Smooth muscle cell (in vitro differentiated cells): ENCODE measurements at regions not wholly inside any gene's neighbourhood (a gene's known extent, or its start where the extent isn't known, plus 50 kb on each side); places are given as distances from the start of the nearest gene placed in this dataset.

Experiments
- DNase-seq: peaks from one replicate; lab custom pipeline; 2025; ENCODE audit not compliant: unreplicated experiment; lab: John Stamatoyannopoulos, UW
- H2AFZ ChIP-seq: fragments of 200-600 bp; sonication (generic); 2 replicates; pipeline ENCODE4 v1.6.0; 2016; ENCODE audit warnings: antibody characterized with exemption, low read depth, mild to moderate bottlenecking
- H3F3A ChIP-seq: fragments of 200-600 bp; sonication (generic); 2 replicates; pipeline ENCODE4 v1.6.0; 2017; ENCODE audit warnings: antibody characterized with exemption, low read depth
- H3K27ac ChIP-seq: fragments of 200-600 bp; sonication (generic); 2 replicates; pipeline ENCODE4 v1.5.1; 2016; ENCODE audit warnings: low read depth, mild to moderate bottlenecking
- H3K27me3 ChIP-seq: fragments of 200-600 bp; sonication (generic); 2 replicates; pipeline ENCODE4 v1.6.1; 2016; ENCODE audit warnings: low read depth, mild to moderate bottlenecking
- H3K36me3 ChIP-seq: fragments of 200-600 bp; sonication (generic); 2 replicates; pipeline ENCODE4 v1.5.1; 2016; ENCODE audit warnings: low read depth
- H3K4me1 ChIP-seq: fragments of 200-600 bp; sonication (generic); 2 replicates; pipeline ENCODE4 v1.5.1; 2016; ENCODE audit warnings: low read depth
- H3K4me2 ChIP-seq: fragments of 200-600 bp; sonication (generic); 2 replicates; pipeline ENCODE4 v1.6.0; 2016; ENCODE audit warnings: mild to moderate bottlenecking
- H3K4me3 ChIP-seq: fragments of 200-600 bp; sonication (generic); 2 replicates; pipeline ENCODE4 v1.5.1; 2016; ENCODE audit warnings: mild to moderate bottlenecking
- H3K79me2 ChIP-seq: fragments of 200-600 bp; sonication (generic); 2 replicates; pipeline ENCODE4 v1.6.0; 2016; ENCODE audit warnings: low read depth, mild to moderate bottlenecking
- H3K9ac ChIP-seq: fragments of 200-600 bp; sonication (generic); 2 replicates; pipeline ENCODE4 v1.6.0; 2016; ENCODE audit warnings: low read depth
- H3K9me3 ChIP-seq: fragments of 200-600 bp; sonication (generic); replicated peaks from 2 replicates; pipeline ENCODE4 v1.5.1; 2016; ENCODE audit warnings: low read depth
- H4K20me1 ChIP-seq: fragments of 200-600 bp; sonication (generic); 2 replicates; pipeline ENCODE4 v1.6.0; 2016; ENCODE audit warnings: low read depth
- WGBS: methylation state at CpG from one replicate; pipeline ENCODE4 v1.1.7; 2016; ENCODE audit warnings: low lambda C conversion rate; 5-methylcytosine and 5-hydroxymethylcytosine counted together
- TF ChIP-seq, protein P1 (sequence below): fragments of 200-600 bp; sonication (generic); IDR thresholded peaks from 2 replicates; pipeline ENCODE4 v1.5.1; 2017; ENCODE audit warnings: borderline replicate concordance, mild to moderate bottlenecking, antibody characterized with exemption; ENCODE audit not compliant: insufficient read depth, poor library complexity, severe bottlenecking

DNA sequence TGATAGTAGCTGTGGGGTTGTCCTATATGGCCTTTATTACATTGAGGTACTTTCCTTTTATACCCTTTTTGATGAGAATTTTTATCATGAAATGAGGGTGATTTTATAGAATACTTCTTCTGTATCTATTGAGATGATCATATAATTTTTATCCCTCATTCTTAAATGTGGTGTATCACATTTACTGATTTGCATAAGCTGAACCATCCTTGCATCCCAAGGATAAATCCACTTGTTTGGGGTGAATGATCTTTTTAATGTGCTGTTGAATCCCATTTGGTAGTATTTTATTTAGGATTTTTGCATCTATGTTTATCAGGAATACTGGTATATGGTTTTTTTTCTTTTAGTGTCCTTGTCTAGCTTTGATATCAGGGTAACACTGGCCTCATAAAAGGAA lies 84.5 kb upstream of the IL6 start:
- Histone ChIP-seq H3K4me2 (no peak overlapping the region), H2AFZ (no peak overlapping the region), H3F3A (no peaks in the 10 kb centered on the region), H3K9me3 (peaks cover 17% of the 10 kb centered on the region), H3K4me3 (no peak overlapping the region), H3K27ac (no peak overlapping the region), H3K79me2 (no peaks in the 10 kb centered on the region), H3K9ac (no peak overlapping the region), H4K20me1 (no peaks in the 10 kb centered on the region), H3K27me3 (no peaks in the 10 kb centered on the region), H3K36me3 (peaks cover 8% of the 10 kb centered on the region), H3K4me1 (no peaks in the 10 kb centered on the region)
- TF ChIP-seq, protein P1, sequence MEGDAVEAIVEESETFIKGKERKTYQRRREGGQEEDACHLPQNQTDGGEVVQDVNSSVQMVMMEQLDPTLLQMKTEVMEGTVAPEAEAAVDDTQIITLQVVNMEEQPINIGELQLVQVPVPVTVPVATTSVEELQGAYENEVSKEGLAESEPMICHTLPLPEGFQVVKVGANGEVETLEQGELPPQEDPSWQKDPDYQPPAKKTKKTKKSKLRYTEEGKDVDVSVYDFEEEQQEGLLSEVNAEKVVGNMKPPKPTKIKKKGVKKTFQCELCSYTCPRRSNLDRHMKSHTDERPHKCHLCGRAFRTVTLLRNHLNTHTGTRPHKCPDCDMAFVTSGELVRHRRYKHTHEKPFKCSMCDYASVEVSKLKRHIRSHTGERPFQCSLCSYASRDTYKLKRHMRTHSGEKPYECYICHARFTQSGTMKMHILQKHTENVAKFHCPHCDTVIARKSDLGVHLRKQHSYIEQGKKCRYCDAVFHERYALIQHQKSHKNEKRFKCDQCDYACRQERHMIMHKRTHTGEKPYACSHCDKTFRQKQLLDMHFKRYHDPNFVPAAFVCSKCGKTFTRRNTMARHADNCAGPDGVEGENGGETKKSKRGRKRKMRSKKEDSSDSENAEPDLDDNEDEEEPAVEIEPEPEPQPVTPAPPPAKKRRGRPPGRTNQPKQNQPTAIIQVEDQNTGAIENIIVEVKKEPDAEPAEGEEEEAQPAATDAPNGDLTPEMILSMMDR = no peak
- DNase-seq = no peak

DNA sequence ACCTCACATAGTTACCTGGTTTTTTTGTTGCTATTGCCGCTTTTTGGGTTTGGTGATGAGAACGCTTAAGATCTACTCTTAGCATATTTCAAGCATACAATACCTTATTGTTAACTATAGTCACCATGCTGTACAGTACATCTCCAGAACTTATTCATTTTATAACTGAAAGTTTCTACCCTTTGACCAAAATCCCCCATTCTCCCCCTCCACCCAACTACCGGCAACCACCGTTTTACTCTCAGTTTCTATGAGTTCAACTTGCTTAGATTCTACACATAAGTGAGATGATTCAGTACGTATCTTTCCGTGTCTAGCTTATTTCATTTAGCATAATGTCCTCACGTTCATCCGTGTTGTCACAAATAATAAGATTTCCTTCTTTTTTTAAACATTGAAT lies 86.7 kb upstream of the IL6 start:
- H3K27me3 ChIP-seq = no peaks in the 10 kb centered on the region
- TF ChIP-seq, protein P1 = no peak
- no peak for DNase-seq
- H3K27ac ChIP-seq = no peak overlapping the region
- peaks cover 4% of the 10 kb centered on the region for H3K36me3 ChIP-seq
- no peaks in the 10 kb centered on the region for H4K20me1 ChIP-seq
- no peak overlapping the region for H2AFZ ChIP-seq
- no peaks in the 10 kb centered on the region for H3F3A ChIP-seq
- H3K9ac ChIP-seq = no peak overlapping the region
- no peak overlapping the region for H3K4me3 ChIP-seq
- H3K4me1 ChIP-seq = no peaks in the 10 kb centered on the region
- no peak overlapping the region for H3K4me2 ChIP-seq
- H3K79me2 ChIP-seq = no peaks in the 10 kb centered on the region
- 96% methylated on average over 8 of the region's 8 CpGs for WGBS
- peaks cover 4% of the 10 kb centered on the region for H3K9me3 ChIP-seq

DNA sequence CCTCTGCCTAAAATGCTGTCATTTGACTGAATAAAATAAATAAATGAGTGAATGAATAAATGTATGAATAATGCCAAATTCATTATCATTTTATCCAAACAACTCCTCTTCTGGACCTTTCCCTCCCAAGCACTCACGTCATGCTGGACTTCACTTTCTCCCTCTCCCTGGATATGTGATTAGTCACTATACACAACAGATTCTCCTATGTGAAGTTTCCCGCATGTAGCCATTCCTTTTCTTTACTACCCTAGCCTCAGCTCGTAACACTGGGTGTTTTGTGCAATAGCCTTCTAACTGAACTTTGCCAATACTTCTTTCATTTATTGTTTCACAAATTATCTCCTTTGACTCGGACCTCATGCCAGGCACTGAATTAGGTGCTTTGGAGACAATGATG lies 87.6 kb upstream of the IL6 start:
- Histone ChIP-seq H3K27ac (no peak overlapping the region), H3K9me3 (peaks cover 3% of the 10 kb centered on the region), H3K4me1 (no peaks in the 10 kb centered on the region), H3K4me3 (no peak overlapping the region), H3K36me3 (peaks cover 4% of the 10 kb centered on the region), H3K79me2 (no peaks in the 10 kb centered on the region), H2AFZ (no peak overlapping the region), H3K9ac (no peak overlapping the region), H3K4me2 (no peak overlapping the region), H3K27me3 (no peaks in the 10 kb centered on the region), H4K20me1 (no peaks in the 10 kb centered on the region), H3F3A (no peaks in the 10 kb centered on the region)
- TF ChIP-seq, protein P1 = no peak
- 77% methylated on average over 4 of the region's 4 CpGs for WGBS
- no peak for DNase-seq

- Histone ChIP-seq H3K27ac (no peak overlapping the region), H2AFZ (no peak overlapping the region), H3F3A (peaks cover 6% of the 10 kb centered on the region), H3K4me2 (no peak overlapping the region), H3K4me1 (peaks cover 8% of the 10 kb centered on the region), H3K79me2 (no peaks in the 10 kb centered on the region), H3K9me3 (no peaks in the 10 kb centered on the region), H3K27me3 (no peaks in the 10 kb centered on the region), H4K20me1 (no peaks in the 10 kb centered on the region), H3K9ac (no peak overlapping the region), H3K36me3 (no peaks in the 10 kb centered on the region), H3K4me3 (no peak overlapping the region)
- WGBS = 95% methylated on average over 1 of the region's 1 CpG
- DNase-seq = no peak
- TF ChIP-seq, protein P1 = no peak
Measured at GRCh38 chr7:22635349-22635748, 91.7 kb upstream of the IL6 start.
